ENCODE measurements at regions not wholly inside any gene's neighbourhood (a gene's known extent, or its start where the extent isn't known, plus 50 kb on each side); places are given as distances from the start of the nearest gene placed in this dataset.

- DNase-seq (ENCODE audit: low read depth in 1 of 2, low spot score in 1 of 2) = no peak
These were observed 750.7 kb upstream of the PHF14 start for GRCh38 chr7:10222976-10223375.

DNA sequence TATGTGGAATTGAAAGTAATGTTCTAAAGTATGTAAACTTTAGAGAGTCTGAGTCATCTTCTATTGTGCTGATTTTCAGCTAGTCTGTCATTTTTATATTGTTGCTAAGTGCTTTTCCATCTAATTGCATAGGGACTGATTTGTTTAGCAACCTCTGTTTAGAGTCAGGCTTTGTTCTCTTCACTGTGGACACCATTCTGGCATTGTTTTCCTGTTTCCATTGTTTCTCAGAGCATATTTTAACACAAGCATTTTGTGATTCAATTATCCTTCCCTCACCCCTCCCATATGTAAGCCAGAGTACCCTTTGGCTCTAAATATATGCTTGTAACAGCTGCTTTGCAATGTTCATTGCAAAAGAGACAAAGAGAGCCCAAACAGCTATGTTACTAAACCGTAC, 748.4 kb upstream of the PHF14 start:
- DNase-seq (ENCODE audit: low read depth in 1 of 2, low spot score in 1 of 2) = no peak

GRCh38 chr7:10237306-10237705, 736.4 kb upstream of the PHF14 start:
- DNase-seq (ENCODE audit: low read depth in 1 of 2, low spot score in 1 of 2) = no peak

DNA sequence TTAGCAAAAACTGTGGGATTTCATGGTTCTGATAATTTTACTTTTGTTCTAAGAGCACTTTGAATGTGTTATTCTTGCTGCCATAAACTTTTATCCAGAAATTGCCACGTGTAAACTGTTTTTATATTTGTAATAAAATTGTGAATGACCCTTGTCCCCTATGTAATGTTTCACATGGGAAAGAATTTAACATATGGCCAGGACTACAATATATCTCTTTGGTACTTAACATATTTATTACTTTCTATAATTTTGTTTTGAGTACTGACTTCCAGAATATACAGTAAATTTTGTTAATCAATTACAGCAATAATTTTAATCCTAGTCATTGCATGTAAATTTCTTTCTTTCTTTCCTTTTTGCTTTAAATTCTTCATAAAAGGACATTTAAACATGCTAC, 735.0 kb upstream of the PHF14 start:
- no peak for DNase-seq (ENCODE audit: low read depth in 1 of 2, low spot score in 1 of 2)

GRCh38 chr7:10239695-10240345, 733.9 kb upstream of the PHF14 start:
- DNase-seq (ENCODE audit: low read depth in 1 of 2, low spot score in 1 of 2) = no peak

DNA sequence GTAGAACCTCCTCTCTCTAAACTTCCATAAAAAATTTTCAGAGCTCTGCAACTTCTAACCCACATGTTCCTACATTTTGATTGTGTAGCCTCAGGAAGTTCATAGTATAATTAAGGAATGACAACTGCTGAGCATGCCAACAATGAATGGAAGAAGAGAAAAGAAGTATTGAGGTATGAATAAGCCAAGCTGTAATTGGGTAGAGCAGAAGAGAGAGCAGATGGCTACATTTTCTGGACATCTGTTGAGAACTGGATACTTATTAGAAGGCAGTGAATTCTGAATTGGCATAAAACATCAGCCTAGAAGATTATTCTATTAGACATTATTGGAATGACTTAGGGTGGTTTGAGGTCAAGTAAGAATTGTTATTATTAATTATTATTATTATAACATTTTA, 728.3 kb upstream of the PHF14 start:
- no peak for DNase-seq (ENCODE audit: low read depth in 1 of 2, low spot score in 1 of 2)

- DNase-seq (ENCODE audit: low read depth in 1 of 2, low spot score in 1 of 2) = no peak
These were observed 716.2 kb upstream of the PHF14 start for GRCh38 chr7:10257438-10257837.

DNA sequence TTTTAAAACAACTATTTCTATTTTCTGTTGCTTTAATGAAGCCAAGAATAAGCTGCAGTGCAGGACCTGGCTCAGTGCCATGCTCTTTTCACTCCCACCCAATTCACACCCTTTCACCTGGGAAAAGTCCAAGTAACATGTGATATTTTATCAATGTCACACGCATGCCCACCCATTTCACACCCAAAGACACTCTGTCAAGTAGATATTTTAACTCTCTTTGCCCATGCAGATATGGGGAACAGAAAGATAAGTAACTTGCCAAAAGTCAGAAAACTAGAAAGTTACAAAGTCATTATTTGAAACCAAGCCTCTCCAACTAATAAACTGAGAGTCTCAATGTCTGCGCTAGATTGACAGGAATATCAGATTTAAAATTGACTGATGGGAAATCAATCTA, 706.7 kb upstream of the PHF14 start:
- DNase-seq (ENCODE audit: low read depth in 1 of 2, low spot score in 1 of 2) = no peak

DNA sequence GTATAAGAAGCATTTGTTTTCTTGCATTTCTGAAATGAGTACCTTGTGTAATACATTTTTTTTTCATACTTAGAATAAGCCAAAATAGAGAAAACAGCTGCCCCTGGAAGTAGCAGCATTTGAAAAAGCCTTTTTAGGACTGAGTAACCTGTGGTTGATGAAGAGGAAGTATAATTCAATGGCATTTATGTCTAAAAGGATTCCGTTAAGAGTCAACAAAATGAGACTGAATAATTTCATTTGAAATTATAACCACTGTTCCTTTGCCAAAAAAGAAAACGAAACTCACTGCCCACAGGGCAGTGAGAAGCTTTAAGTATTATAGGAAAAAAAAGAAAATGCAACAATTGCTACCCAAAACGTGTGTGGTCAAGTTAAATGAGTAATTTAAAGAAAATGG, 705.6 kb upstream of the PHF14 start:
- DNase-seq (ENCODE audit: low read depth in 1 of 2, low spot score in 1 of 2) = no peak

DNA sequence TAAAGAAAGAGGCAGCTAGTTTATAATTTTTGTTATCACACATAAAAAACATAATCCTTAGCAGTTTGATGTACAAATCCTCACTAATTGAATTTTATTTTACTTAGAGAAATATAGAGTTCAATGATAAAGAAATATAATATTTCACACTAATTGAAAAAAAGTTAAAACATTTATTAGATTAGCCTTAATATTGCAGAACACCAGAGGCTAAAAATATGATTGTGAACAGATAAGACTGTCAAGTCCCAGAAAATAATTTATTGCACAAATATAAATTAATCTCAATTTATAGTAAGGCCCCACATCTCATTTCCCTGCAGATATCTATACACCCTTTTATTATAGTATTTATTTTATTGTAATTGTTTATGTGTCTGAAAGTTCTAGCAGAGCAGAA, 690.8 kb upstream of the PHF14 start:
- DNase-seq (ENCODE audit: low read depth in 1 of 2, low spot score in 1 of 2) = no peak

- no peak for DNase-seq (ENCODE audit: low read depth in 1 of 2, low spot score in 1 of 2)
These were observed 689.7 kb upstream of the PHF14 start for GRCh38 chr7:10284001-10284400.

DNA sequence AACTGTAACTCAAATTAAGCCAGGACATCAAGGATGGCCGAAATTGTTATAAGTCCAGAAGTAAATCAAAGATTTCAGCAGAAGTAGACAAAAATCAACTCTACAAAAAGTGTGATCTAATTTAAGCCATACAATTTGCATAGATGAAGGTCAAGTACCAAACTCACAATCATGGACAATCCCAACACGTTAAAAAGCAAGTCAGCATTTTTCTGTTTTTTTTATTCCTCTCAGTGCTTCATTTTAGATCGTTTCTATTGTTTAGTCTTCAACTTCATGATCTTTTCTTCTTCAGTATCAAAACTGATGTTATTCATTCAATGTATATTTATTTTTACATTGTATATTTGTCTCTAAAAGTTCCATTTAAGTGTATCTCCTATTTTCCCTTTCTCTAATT, 674.3 kb upstream of the PHF14 start:
- DNase-seq (ENCODE audit: low read depth in 1 of 2, low spot score in 1 of 2) = no peak

DNA sequence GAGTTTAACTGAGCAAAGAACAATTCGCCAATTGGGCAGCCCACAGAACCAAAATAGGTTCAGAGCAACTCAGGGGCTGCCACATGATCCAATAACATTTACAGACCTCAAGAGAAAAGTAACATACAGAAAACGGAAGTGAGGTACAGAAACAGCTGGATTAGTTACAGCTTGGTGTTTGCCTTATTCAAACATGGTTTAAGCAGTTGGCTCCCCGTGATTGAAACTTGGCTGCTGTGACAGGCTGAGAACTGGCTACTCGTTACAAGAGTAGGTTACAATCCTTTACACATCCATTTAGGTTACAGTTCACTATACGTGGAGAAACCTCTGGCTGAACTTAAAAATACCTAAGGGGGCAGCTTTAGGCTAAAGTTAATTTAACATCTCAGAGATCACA, 673.1 kb upstream of the PHF14 start:
- no peak for DNase-seq (ENCODE audit: low read depth in 1 of 2, low spot score in 1 of 2)

GRCh38 chr7:10308276-10308675, 665.4 kb upstream of the PHF14 start:
- DNase-seq (ENCODE audit: low read depth in 1 of 2, low spot score in 1 of 2) = no peak

- DNase-seq (ENCODE audit: low read depth in 1 of 2, low spot score in 1 of 2) = no peak
These were observed 660.7 kb upstream of the PHF14 start for GRCh38 chr7:10312942-10313341.

- DNase-seq (ENCODE audit: low read depth in 1 of 2, low spot score in 1 of 2) = no peak
These were observed 657.8 kb upstream of the PHF14 start for GRCh38 chr7:10315881-10316280.

GRCh38 chr7:10316488-10316887, 657.2 kb upstream of the PHF14 start:
- no peak for DNase-seq (ENCODE audit: low read depth in 1 of 2, low spot score in 1 of 2)

GRCh38 chr7:10325395-10325794, 648.3 kb upstream of the PHF14 start:
- no peak for DNase-seq (ENCODE audit: low read depth in 1 of 2, low spot score in 1 of 2)

DNA sequence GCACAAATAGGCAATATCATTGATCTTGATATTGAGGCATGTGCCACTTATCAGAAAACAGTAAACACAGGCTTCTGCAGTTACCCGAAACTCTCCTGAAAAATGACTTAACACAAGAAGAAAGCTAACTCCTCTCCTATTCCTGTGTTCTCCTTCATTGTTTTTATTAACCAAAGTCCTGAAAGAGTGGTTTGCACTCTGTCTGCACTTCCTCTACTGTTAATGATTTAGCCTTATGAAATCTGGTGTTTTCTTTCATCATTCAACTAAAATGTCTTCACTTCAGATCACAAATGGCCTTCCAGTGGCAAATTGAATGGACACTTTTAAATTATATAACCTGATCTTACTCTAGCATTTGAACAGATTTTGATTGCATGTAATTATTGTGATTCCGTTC, 630.6 kb upstream of the PHF14 start:
- no peak for DNase-seq (ENCODE audit: low read depth in 1 of 2, low spot score in 1 of 2)

GRCh38 chr7:10346032-10346431, 627.6 kb upstream of the PHF14 start:
- DNase-seq (ENCODE audit: low read depth in 1 of 2, low spot score in 1 of 2) = no peak

GRCh38 chr7:10355816-10356215, 617.9 kb upstream of the PHF14 start:
- no peak for DNase-seq (ENCODE audit: low read depth in 1 of 2, low spot score in 1 of 2)

DNA sequence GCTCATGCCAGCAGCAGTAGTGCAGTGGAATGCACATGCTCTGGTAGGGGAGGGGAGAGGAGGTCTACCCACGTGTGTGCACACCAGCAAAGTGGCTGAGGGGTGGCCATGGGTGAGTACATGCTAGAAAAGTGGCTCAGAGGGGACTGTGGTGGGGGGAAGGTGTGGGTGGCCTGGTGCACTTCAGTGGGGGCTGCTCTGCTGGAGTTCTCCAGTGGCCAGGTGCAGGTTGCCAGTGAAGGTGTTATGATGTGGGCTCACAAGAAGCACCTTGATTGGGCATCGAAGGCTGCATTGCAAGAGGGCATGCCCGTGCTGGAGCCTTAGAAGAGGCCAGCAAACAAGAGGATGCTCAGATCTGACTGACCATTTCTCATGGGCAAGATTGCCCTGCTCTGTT, 613.6 kb upstream of the PHF14 start:
- DNase-seq (ENCODE audit: low read depth in 1 of 2, low spot score in 1 of 2) = no peak

DNA sequence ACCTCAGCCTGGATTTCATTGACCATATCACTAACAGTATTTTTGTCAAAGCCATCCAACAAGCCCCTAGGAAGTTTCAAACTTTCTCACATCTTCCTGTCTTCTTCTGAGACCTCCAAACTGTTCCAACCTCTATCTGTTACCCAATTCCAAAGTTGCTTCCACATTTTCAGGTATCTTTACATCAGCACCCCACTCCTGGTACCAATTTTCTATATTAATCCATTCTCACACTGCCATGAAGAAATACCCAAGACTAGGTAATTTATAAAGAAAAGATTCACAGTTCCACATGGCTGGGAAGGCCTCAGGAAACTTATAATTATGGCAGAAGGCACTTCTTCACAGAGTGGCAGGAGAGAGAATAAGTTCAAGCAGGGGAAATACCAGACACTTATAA, 571.9 kb upstream of the PHF14 start:
- no peak for DNase-seq (ENCODE audit: low read depth in 1 of 2, low spot score in 1 of 2)

Data from activated CD4-positive, alpha-beta T cell treated with anti-CD3 and anti-CD28 coated beads, Interleukin-2, amount 50 U/mL, for 24 hours (primary cell).